ENCODE measurements at regions not wholly inside any gene's neighbourhood (a gene's known extent, or its start where the extent isn't known, plus 50 kb on each side); places are given as distances from the start of the nearest gene placed in this dataset.
"Not testable (repeated sequence)": the region's sequence is repeated elsewhere in the genome, so short reads cannot be mapped to it uniquely, and the experiment has no call there.

- DNase-seq (ENCODE audit: low spot score) = no peak
Measured at GRCh38 chr2:136324966-136325365, 207.0 kb upstream of the CXCR4 start.

- DNase-seq (ENCODE audit: low spot score) = no peak
Measured at GRCh38 chr2:136323935-136324334, 206.0 kb upstream of the CXCR4 start.

GRCh38 chr2:136323195-136323594 lies 205.2 kb upstream of the CXCR4 start:
- DNase-seq (ENCODE audit: low spot score) = no peak

GRCh38 chr2:136322428-136322827 lies 204.5 kb upstream of the CXCR4 start:
- no peak for DNase-seq (ENCODE audit: low spot score)

- DNase-seq (ENCODE audit: low spot score) = no peak
Measured at GRCh38 chr2:136319651-136320050, 201.7 kb upstream of the CXCR4 start.

- no peak for DNase-seq (ENCODE audit: low spot score)
Measured at GRCh38 chr2:136319237-136319636, 201.3 kb upstream of the CXCR4 start.

GRCh38 chr2:136314240-136314639 lies 196.3 kb upstream of the CXCR4 start:
- DNase-seq (ENCODE audit: low spot score) = no peak

GRCh38 chr2:136312568-136312967 lies 194.6 kb upstream of the CXCR4 start:
- DNase-seq (ENCODE audit: low spot score) = not testable (repeated sequence)

- no peak for DNase-seq (ENCODE audit: low spot score)
Measured at GRCh38 chr2:136310797-136311603, 193.1 kb upstream of the CXCR4 start.

- no peak for DNase-seq (ENCODE audit: low spot score)
Measured at GRCh38 chr2:136310005-136310495, 192.1 kb upstream of the CXCR4 start.

GRCh38 chr2:136308611-136309010 lies 190.7 kb upstream of the CXCR4 start:
- DNase-seq (ENCODE audit: low spot score) = no peak

- no peak for DNase-seq (ENCODE audit: low spot score)
Measured at GRCh38 chr2:136306836-136307235, 188.9 kb upstream of the CXCR4 start.

- DNase-seq (ENCODE audit: low spot score) = no peak
Measured at GRCh38 chr2:136305517-136306192, 187.7 kb upstream of the CXCR4 start.

- DNase-seq (ENCODE audit: low spot score) = no peak
Measured at GRCh38 chr2:136301006-136301405, 183.1 kb upstream of the CXCR4 start.

- no peak for DNase-seq (ENCODE audit: low spot score)
Measured at GRCh38 chr2:136298631-136299030, 180.7 kb upstream of the CXCR4 start.

GRCh38 chr2:136297994-136298393 lies 180.0 kb upstream of the CXCR4 start:
- DNase-seq (ENCODE audit: low spot score) = no peak

- DNase-seq (ENCODE audit: low spot score) = no peak
Measured at GRCh38 chr2:136297312-136297711, 179.4 kb upstream of the CXCR4 start.

- DNase-seq (ENCODE audit: low spot score) = no peak
Measured at GRCh38 chr2:136295168-136295567, 177.2 kb upstream of the CXCR4 start.

GRCh38 chr2:136291871-136292270 lies 173.9 kb upstream of the CXCR4 start:
- no peak for DNase-seq (ENCODE audit: low spot score)

GRCh38 chr2:136290326-136290725 lies 172.4 kb upstream of the CXCR4 start:
- DNase-seq (ENCODE audit: low spot score) = no peak

GRCh38 chr2:136288249-136288648 lies 170.3 kb upstream of the CXCR4 start:
- DNase-seq (ENCODE audit: low spot score) = no peak

- DNase-seq (ENCODE audit: low spot score) = no peak
Measured at GRCh38 chr2:136286423-136286822, 168.5 kb upstream of the CXCR4 start.
